Loucy (cell line): ENCODE measurements at regions not wholly inside any gene's neighbourhood (a gene's known extent, or its start where the extent isn't known, plus 50 kb on each side); places are given as distances from the start of the nearest gene placed in this dataset.

Experiments
- H2AFZ ChIP-seq: fragments of 200-600 bp; sonication (generic); 2 replicates; pipeline ENCODE4 v1.6.0; 2016; ENCODE audit warnings: antibody characterized with exemption, mild to moderate bottlenecking, low read length, moderate library complexity
- H3F3A ChIP-seq: fragments of 200-600 bp; 2 replicates; pipeline ENCODE4 v1.6.0; 2016; ENCODE audit warnings: antibody characterized with exemption, low read depth, mild to moderate bottlenecking
- H3K27me3 ChIP-seq: fragments of 200-600 bp; sonication (generic); 2 replicates; pipeline ENCODE4 v1.6.1; 2014; ENCODE audit warnings: low read length, mild to moderate bottlenecking; ENCODE audit not compliant: insufficient read depth, poor library complexity, severe bottlenecking
- H3K36me3 ChIP-seq: fragments of 200-600 bp; sonication (generic); 2 replicates; pipeline ENCODE4 v1.6.1; 2016; ENCODE audit warnings: low read length; ENCODE audit not compliant: insufficient read depth
- H3K4me1 ChIP-seq: fragments of 200-600 bp; sonication (generic); 2 replicates; pipeline ENCODE4 v1.5.1; 2014; ENCODE audit warnings: low read length, mild to moderate bottlenecking; ENCODE audit not compliant: insufficient read depth, poor library complexity, severe bottlenecking
- H3K4me2 ChIP-seq: fragments of 200-600 bp; sonication (generic); 2 replicates; pipeline ENCODE4 v1.6.0; 2014; ENCODE audit warnings: antibody characterized with exemption, low read length, low read depth, mild to moderate bottlenecking; ENCODE audit not compliant: poor library complexity, severe bottlenecking
- H3K4me3 ChIP-seq: fragments of 200-600 bp; sonication (generic); 2 replicates; pipeline ENCODE4 v1.5.1; 2014; ENCODE audit warnings: low read length, mild to moderate bottlenecking, mixed read lengths; ENCODE audit not compliant: poor library complexity, severe bottlenecking
- H3K79me2 ChIP-seq: fragments of 200-600 bp; sonication (generic); 2 replicates; pipeline ENCODE4 v1.6.1; 2014; ENCODE audit warnings: low read length; ENCODE audit not compliant: insufficient read depth
- H3K9ac ChIP-seq: fragments of 200-600 bp; sonication (generic); 2 replicates; pipeline ENCODE4 v1.6.0; 2014; ENCODE audit warnings: mild to moderate bottlenecking, low read depth, low read length, moderate library complexity; ENCODE audit not compliant: poor library complexity, severe bottlenecking
- H3K9me2 ChIP-seq: fragments of 200-600 bp; sonication (generic); replicated peaks from 2 replicates; pipeline ENCODE4 v1.6.1; 2016; ENCODE audit warnings: low read depth, low read length, mixed read lengths
- H3K9me3 ChIP-seq: fragments of 200-600 bp; sonication (generic); 2 replicates; pipeline ENCODE4 v1.6.1; 2014; ENCODE audit warnings: mild to moderate bottlenecking, antibody characterized with exemption, low read length, low read depth; ENCODE audit not compliant: insufficient read depth
- H4K20me1 ChIP-seq: fragments of 200-600 bp; sonication (generic); 2 replicates; pipeline ENCODE4 v1.6.0; 2014; ENCODE audit warnings: antibody characterized with exemption, low read length, mild to moderate bottlenecking; ENCODE audit not compliant: insufficient read depth, poor library complexity, severe bottlenecking
- CTCF ChIP-seq: fragments of 200-600 bp; sonication (generic); conservative IDR thresholded peaks from 2 replicates; pipeline ENCODE4 v1.5.1; 2014; ENCODE audit warnings: mild to moderate bottlenecking, antibody characterized with exemption, low read length
- EZH2phosphoT487 ChIP-seq: fragments of 200-600 bp; IDR thresholded peaks from 2 replicates; pipeline ENCODE4 v1.6.1; 2018; ENCODE audit warnings: antibody characterized with exemption, mild to moderate bottlenecking, moderate library complexity, borderline replicate concordance

DNA sequence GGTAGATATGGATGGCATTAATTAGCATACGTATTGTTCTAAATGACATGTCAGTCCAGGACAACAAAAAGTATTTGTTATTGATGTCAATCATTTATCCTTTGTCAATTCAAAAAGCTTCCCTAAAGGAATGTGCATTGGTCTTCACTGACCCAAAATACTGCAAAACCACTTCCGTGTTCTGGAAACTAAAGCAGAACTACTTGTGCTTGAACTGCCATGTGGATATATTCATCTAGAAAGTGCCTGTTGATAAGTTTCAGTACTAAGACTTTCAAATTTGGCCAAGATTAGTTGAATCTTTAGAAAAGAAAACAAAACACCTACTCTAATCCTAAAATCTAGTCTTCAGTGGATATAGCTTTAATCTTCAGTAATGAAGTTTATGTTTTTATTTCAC lies 242.1 kb upstream of the PPP1R3A start:
- no peaks in the 10 kb centered on the region for H3K27me3 ChIP-seq
- no peaks in the 10 kb centered on the region for H3K9me3 ChIP-seq
- no peak overlapping the region for H3K4me3 ChIP-seq
- H3K4me1 ChIP-seq: no peaks in the 10 kb centered on the region
- H3K4me2 ChIP-seq: no peak overlapping the region
- H2AFZ ChIP-seq: no peak overlapping the region
- H3F3A ChIP-seq: no peaks in the 10 kb centered on the region
- no peaks in the 10 kb centered on the region for H3K79me2 ChIP-seq
- no peak overlapping the region for H3K9ac ChIP-seq
- no peaks in the 10 kb centered on the region for H3K9me2 ChIP-seq
- TF ChIP-seq CTCF (no peak), EZH2phosphoT487 (no peak)
- no peaks in the 10 kb centered on the region for H4K20me1 ChIP-seq
- H3K36me3 ChIP-seq: no peaks in the 10 kb centered on the region

DNA sequence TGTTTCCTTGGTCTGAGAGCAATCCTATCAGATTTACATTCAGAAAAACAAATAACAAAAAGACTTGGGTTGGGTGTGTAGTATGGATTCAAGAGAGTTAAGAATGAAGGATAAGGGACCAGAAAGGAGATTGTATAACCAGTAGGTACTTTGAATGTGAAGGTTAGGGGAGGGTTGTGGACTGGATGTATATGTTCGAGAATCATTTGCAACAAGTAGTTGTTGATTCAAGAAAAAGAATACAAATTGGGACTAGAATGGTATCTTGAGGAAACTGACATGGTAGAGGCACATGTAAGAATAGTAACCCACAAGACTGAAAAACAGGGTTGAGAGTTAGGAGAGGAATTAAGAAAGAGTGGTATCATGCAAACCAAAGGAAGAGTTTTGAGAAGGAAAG lies 240.0 kb upstream of the PPP1R3A start:
- no peak overlapping the region for H2AFZ ChIP-seq
- H3K9me2 ChIP-seq: no peaks in the 10 kb centered on the region
- no peaks in the 10 kb centered on the region for H3K9me3 ChIP-seq
- TF ChIP-seq EZH2phosphoT487: no peak
- no peak for TF ChIP-seq CTCF
- H3K79me2 ChIP-seq: no peaks in the 10 kb centered on the region
- H3K4me3 ChIP-seq: no peak overlapping the region
- H3K4me2 ChIP-seq: no peak overlapping the region
- no peaks in the 10 kb centered on the region for H3K36me3 ChIP-seq
- H3K27me3 ChIP-seq: no peaks in the 10 kb centered on the region
- no peak overlapping the region for H3K9ac ChIP-seq
- no peaks in the 10 kb centered on the region for H3K4me1 ChIP-seq
- H3F3A ChIP-seq: no peaks in the 10 kb centered on the region
- H4K20me1 ChIP-seq: no peaks in the 10 kb centered on the region

DNA sequence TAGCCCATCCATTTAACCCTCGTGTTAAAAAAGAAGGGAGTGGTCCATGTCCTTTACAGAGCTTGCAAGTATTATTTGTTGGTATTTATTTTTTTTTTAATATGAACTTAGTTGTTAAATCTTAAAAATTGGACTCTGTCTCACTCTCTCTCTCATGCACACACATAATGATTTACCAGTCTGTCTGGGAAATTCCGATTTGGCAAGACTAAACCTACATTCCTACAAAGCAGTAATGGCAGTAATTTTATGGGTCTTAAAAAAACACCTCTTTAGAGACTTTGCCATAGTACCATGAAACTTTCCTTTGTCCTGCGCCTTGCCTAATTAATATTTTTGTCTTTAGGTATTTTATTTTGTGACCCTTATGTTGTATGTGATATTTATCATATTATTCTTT lies 239.5 kb upstream of the PPP1R3A start:
- Histone ChIP-seq H3K9me3 (no peaks in the 10 kb centered on the region), H3F3A (no peaks in the 10 kb centered on the region), H2AFZ (no peak overlapping the region), H3K36me3 (no peaks in the 10 kb centered on the region), H3K4me3 (no peak overlapping the region), H3K9me2 (no peaks in the 10 kb centered on the region), H3K9ac (no peak overlapping the region), H4K20me1 (no peaks in the 10 kb centered on the region), H3K4me1 (no peaks in the 10 kb centered on the region), H3K27me3 (no peaks in the 10 kb centered on the region), H3K4me2 (no peak overlapping the region), H3K79me2 (no peaks in the 10 kb centered on the region)
- no peak for TF ChIP-seq CTCF
- TF ChIP-seq EZH2phosphoT487: no peak
